ENCODE measurements at regions not wholly inside any gene's neighbourhood (a gene's known extent, or its start where the extent isn't known, plus 50 kb on each side); places are given as distances from the start of the nearest gene placed in this dataset.

DNA sequence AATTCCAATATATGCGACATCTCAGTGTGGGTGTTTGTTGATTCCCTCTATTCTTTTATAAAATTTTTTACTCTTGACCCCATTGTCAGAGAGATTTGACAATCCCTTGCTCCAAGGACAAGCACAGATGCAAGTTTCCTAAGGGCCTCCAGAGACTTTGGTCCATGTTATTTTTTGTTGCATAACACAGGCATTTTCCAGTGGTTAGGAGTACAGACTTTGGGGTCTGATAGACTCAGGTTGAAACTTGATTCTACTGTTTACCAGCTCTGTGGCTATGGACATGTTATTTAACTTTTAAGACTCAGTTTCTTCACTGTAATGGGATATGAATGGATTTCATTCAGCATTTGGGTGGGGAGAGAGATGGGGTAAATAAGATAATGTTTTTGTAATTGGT is 361.3 kb downstream of the ENC1 start:
- TF ChIP-seq EZH2 (IDR thresholded peaks at IDR 0.05; ENCODE audit: low read depth, low read length, severe bottlenecking) (no peak), POLR2A (IDR thresholded peaks at IDR 0.05; ENCODE audit: control extremely low read depth in 1 of 2, low read depth in 2 of 2, low read length in 2 of 2) (no peak)
- TF ChIP-seq, protein P1, sequence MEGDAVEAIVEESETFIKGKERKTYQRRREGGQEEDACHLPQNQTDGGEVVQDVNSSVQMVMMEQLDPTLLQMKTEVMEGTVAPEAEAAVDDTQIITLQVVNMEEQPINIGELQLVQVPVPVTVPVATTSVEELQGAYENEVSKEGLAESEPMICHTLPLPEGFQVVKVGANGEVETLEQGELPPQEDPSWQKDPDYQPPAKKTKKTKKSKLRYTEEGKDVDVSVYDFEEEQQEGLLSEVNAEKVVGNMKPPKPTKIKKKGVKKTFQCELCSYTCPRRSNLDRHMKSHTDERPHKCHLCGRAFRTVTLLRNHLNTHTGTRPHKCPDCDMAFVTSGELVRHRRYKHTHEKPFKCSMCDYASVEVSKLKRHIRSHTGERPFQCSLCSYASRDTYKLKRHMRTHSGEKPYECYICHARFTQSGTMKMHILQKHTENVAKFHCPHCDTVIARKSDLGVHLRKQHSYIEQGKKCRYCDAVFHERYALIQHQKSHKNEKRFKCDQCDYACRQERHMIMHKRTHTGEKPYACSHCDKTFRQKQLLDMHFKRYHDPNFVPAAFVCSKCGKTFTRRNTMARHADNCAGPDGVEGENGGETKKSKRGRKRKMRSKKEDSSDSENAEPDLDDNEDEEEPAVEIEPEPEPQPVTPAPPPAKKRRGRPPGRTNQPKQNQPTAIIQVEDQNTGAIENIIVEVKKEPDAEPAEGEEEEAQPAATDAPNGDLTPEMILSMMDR (IDR thresholded peaks at IDR 0.05; ENCODE audit: control extremely low read depth in 1 of 3, insufficient read depth in 1 of 3, low read depth in 1 of 3, low read length in 3 of 3), result no peak
